GM21529 (cell line): ENCODE measurements at regions not wholly inside any gene's neighbourhood (a gene's known extent, or its start where the extent isn't known, plus 50 kb on each side); places are given as distances from the start of the nearest gene placed in this dataset.

Experiments used
- ATAC-seq: cut with Tn5 transposase; IDR thresholded peaks from one replicate; pipeline ENCODE4 v1.9.1; 2021; ENCODE audit not compliant: unreplicated experiment

GRCh38 chr17:45679426-45679825, 104.7 kb upstream of the CRHR1 start:
- ATAC-seq: no peak

GRCh38 chr17:45680360-45680759, 103.8 kb upstream of the CRHR1 start:
- ATAC-seq: no peak

GRCh38 chr17:45681706-45682105, 102.4 kb upstream of the CRHR1 start:
- no peak for ATAC-seq

GRCh38 chr17:45686250-45686649, 97.9 kb upstream of the CRHR1 start:
- ATAC-seq: no peak

- no peak for ATAC-seq
Observed at GRCh38 chr17:45687594-45687993, 96.5 kb upstream of the CRHR1 start.

GRCh38 chr17:45688353-45688752, 95.8 kb upstream of the CRHR1 start:
- no peak for ATAC-seq

GRCh38 chr17:45688820-45689219, 95.3 kb upstream of the CRHR1 start:
- no peak for ATAC-seq

- no peak for ATAC-seq
Observed at GRCh38 chr17:45689451-45689850, 94.7 kb upstream of the CRHR1 start.

GRCh38 chr17:45690625-45691275, 93.4 kb upstream of the CRHR1 start:
- ATAC-seq: no peak

- no peak for ATAC-seq
Observed at GRCh38 chr17:45692661-45693060, 91.5 kb upstream of the CRHR1 start.

- no peak for ATAC-seq
Observed at GRCh38 chr17:45693792-45694191, 90.3 kb upstream of the CRHR1 start.

GRCh38 chr17:45696442-45696841, 87.7 kb upstream of the CRHR1 start:
- no peak for ATAC-seq

- no peak for ATAC-seq
Observed at GRCh38 chr17:45697076-45697475, 87.0 kb upstream of the CRHR1 start.

- ATAC-seq: no peak
Observed at GRCh38 chr17:45700171-45701090, 83.7 kb upstream of the CRHR1 start.

- ATAC-seq: no peak
Observed at GRCh38 chr17:45702666-45703266, 81.4 kb upstream of the CRHR1 start.

GRCh38 chr17:45703348-45703747, 80.8 kb upstream of the CRHR1 start:
- ATAC-seq: no peak

- no peak for ATAC-seq
Observed at GRCh38 chr17:45703806-45704205, 80.3 kb upstream of the CRHR1 start.

GRCh38 chr17:45704251-45704650, 79.9 kb upstream of the CRHR1 start:
- ATAC-seq: no peak

GRCh38 chr17:45705123-45706009, 78.8 kb upstream of the CRHR1 start:
- ATAC-seq: no peak

- no peak for ATAC-seq
Observed at GRCh38 chr17:45706033-45706432, 78.1 kb upstream of the CRHR1 start.

GRCh38 chr17:45708707-45709290, 75.3 kb upstream of the CRHR1 start:
- no peak for ATAC-seq
